ENCODE measurements at regions not wholly inside any gene's neighbourhood (a gene's known extent, or its start where the extent isn't known, plus 50 kb on each side); places are given as distances from the start of the nearest gene placed in this dataset.

DNA sequence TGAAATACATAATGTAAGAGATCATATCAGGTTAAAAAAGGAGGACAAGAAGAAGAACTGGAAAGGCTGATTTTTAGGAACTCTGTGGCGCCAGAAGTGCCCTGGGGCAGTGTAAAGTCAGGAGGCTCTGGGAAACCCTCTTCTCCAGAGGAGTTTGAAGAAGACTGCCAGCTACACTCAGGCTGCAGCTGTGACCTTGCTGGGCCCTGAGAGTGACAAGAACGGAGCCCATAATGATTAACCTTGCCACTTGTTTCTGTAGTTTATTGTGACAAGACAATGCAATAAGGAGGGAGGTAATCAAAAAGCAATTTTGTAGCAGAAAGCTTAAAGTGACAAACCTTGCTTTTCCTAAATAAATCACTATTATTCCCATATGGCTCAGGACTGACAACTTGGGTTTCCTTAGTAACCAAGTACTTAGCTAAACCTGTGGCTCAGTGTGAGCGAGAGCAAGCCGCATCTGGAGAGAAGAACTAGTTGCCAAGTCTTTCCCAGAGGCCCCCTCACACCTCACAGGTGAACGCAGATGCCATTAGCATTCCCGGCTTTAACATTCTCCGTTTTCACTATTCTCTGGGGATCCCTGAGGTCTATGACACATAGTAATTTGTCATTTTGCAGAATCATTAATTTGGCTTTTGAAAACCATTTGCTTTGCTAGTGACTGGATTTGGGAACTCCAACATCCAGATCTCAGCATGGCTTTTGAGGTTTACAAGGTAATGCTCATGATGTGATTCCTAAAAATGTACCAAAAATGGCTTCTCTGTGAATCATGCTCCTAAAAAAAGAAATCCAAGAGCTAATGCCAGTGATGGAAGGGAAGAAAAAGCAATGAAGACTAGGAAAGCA lies 115.9 kb downstream of the OMA1 start:
- no peak overlapping the region for H3K4me3 ChIP-seq
- no peak for DNase-seq
- intact Hi-C loops (cut with DNase I; ENCODE audit: low total_unique reads), result no loop called here
- no peaks in the 10 kb centered on the region for H3K27me3 ChIP-seq (replicated peaks in 1 of 7)
- TF ChIP-seq POLR2AphosphoS5 (IDR thresholded peaks at IDR 0.05), result no peak
- TF ChIP-seq, protein P1, sequence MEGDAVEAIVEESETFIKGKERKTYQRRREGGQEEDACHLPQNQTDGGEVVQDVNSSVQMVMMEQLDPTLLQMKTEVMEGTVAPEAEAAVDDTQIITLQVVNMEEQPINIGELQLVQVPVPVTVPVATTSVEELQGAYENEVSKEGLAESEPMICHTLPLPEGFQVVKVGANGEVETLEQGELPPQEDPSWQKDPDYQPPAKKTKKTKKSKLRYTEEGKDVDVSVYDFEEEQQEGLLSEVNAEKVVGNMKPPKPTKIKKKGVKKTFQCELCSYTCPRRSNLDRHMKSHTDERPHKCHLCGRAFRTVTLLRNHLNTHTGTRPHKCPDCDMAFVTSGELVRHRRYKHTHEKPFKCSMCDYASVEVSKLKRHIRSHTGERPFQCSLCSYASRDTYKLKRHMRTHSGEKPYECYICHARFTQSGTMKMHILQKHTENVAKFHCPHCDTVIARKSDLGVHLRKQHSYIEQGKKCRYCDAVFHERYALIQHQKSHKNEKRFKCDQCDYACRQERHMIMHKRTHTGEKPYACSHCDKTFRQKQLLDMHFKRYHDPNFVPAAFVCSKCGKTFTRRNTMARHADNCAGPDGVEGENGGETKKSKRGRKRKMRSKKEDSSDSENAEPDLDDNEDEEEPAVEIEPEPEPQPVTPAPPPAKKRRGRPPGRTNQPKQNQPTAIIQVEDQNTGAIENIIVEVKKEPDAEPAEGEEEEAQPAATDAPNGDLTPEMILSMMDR (IDR thresholded peaks at IDR 0.05 in 8 of 11, conservative IDR thresholded peaks at IDR 0.05 in 3 of 11), result no peak
- TF ChIP-seq POLR2A (IDR thresholded peaks at IDR 0.05), result no peak
- WGBS, 5 donors, result 82 to 93% (median 89%) methylated on average over 7 of the region's 7 CpGs
- H3K9me3 ChIP-seq, result no peaks in the 10 kb centered on the region
- H3K4me1 ChIP-seq, result peaks cover 0 to 26% (median 2%) of the 10 kb centered on the region in 6 donors
- no peak overlapping the region for H3K27ac ChIP-seq
- H3K36me3 ChIP-seq, result no peaks in the 10 kb centered on the region

DNA sequence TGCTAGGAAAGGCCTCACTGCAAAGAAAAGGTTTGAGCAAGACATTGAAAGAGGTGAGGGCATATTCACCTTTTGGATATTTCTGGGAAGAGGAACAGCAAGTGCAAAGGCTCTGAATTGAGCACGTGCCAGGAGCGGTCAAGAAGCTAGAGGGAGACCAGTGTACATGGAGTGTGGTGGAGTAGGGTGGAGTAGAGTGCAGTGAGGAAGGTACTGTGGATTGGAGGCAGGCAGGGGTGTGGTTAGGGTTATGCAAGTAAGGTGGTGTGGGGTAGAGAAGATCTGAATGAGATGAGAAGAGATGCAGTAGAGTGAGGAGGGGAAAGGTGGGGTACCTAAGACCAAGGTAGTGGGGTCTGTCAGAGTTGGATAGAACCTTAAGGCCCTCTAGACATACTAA lies 119.6 kb downstream of the OMA1 start:
- no peaks in the 10 kb centered on the region for H3K36me3 ChIP-seq
- TF ChIP-seq, protein P1 (IDR thresholded peaks at IDR 0.05 in 8 of 11, conservative IDR thresholded peaks at IDR 0.05 in 3 of 11), result no peak
- TF ChIP-seq POLR2A (IDR thresholded peaks at IDR 0.05), result no peak
- no peak for TF ChIP-seq POLR2AphosphoS5 (IDR thresholded peaks at IDR 0.05)
- intact Hi-C loops (cut with DNase I; ENCODE audit: low total_unique reads), result no loop called here
- WGBS, 5 donors, result 91 to 98% (median 95%) methylated on average over 2 of the region's 2 CpGs
- H3K9me3 ChIP-seq, result no peaks in the 10 kb centered on the region
- DNase-seq, result no peak
- H3K4me3 ChIP-seq, result no peak overlapping the region
- no peaks in the 10 kb centered on the region for H3K27me3 ChIP-seq (replicated peaks in 1 of 7)
- H3K4me1 ChIP-seq, result no peaks in the 10 kb centered on the region
- H3K27ac ChIP-seq, result no peak overlapping the region

DNA sequence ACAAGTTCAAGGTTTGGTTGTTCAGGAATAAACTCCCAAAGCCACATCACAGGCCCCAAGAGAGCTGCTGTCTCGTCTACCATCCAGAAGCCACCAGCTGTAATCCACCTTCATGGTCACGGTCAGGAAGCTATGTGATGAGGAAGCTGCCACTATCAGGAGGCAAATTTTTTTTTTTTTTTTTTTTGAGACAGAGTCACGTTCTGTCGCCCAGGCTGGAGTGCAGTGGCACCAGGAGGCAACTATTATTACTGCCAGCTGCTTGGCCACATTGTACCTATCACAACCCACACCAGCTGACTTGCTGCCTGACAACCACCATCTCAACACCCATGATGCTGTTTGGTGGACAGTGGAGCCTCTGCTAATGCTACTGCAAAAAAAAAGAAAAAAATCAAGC lies 124.1 kb downstream of the OMA1 start:
- Histone ChIP-seq H3K36me3 (no peaks in the 10 kb centered on the region), H3K27ac (no peak overlapping the region), H3K27me3 (replicated peaks in 1 of 7) (no peaks in the 10 kb centered on the region), H3K4me3 (no peak overlapping the region), H3K4me1 (no peaks in the 10 kb centered on the region), H3K9me3 (no peaks in the 10 kb centered on the region)
- TF ChIP-seq, protein P1 (IDR thresholded peaks at IDR 0.05 in 8 of 11, conservative IDR thresholded peaks at IDR 0.05 in 3 of 11), result no peak
- TF ChIP-seq POLR2A (IDR thresholded peaks at IDR 0.05) (no peak), POLR2AphosphoS5 (IDR thresholded peaks at IDR 0.05) (no peak)
- no peak for DNase-seq
- intact Hi-C loops (cut with DNase I; ENCODE audit: low total_unique reads), result no loop called here
- 44 to 64% (median 57%) methylated on average over 4 of the region's 4 CpGs for WGBS, 5 donors

DNA sequence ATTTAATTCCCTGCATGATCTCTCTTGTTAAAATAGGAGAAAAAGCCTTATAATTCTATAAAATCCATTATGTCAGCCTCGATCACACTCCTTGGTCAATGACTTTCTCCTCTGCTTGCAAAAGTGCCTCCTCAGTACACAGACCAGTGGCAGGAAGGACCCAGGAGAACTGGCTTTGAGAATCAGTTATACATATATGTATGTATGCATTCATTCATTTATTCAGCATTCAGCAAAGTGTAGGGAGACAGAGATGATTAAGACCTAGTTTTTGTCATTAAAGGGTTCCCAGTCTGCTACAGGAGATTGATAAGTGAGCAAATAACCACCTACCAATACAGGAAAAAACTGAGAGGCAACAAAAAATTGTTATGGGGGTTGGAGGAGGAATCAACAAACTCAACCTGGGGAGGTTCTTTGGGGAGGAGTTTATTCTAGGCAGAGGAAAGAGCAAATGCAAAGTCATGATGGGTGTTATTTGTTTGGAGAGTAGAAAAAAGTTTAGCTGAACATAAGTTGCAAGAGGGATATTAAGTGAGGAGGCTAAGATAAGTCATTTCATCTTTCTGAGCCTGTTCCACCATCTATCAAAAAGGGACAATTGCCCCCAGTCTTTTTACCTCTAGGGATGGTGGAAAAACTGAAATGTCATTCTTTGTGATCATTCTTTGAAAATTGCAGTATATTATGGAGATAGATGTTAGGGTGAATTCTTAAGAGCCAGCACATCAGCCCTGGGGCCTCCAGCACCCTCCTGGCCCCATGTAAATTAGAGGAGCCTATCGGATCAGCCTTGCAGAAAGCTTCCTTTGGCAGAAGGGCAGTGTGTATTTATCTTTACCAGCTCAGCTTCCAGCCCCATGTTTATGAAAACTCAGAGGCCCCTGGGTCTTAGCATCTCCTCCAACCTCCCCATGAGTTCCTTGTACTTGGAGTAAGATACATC lies 128.0 kb downstream of the OMA1 start:
- H3K27me3 ChIP-seq (replicated peaks in 1 of 7), result no peaks in the 10 kb centered on the region
- peaks cover 0 to 5% (median 0%) of the 10 kb centered on the region in 6 donors for H3K36me3 ChIP-seq
- no peak for TF ChIP-seq POLR2A (IDR thresholded peaks at IDR 0.05)
- TF ChIP-seq, protein P1 (IDR thresholded peaks at IDR 0.05 in 8 of 11, conservative IDR thresholded peaks at IDR 0.05 in 3 of 11), result no peak
- no peak for TF ChIP-seq POLR2AphosphoS5 (IDR thresholded peaks at IDR 0.05)
- no peak overlapping the region for H3K4me3 ChIP-seq
- no peak for DNase-seq
- 50 to 92% (median 88%) methylated on average over 2 of the region's 2 CpGs for WGBS, 5 donors
- H3K9me3 ChIP-seq, result no peaks in the 10 kb centered on the region
- intact Hi-C loops (cut with DNase I; ENCODE audit: low total_unique reads), result no loop called here
- no peaks in the 10 kb centered on the region for H3K4me1 ChIP-seq
- H3K27ac ChIP-seq, result no peak overlapping the region

All from spleen (tissue), 11 donors.